Coronary artery (tissue), 2 donors: ENCODE measurements at regions not wholly inside any gene's neighbourhood (a gene's known extent, or its start where the extent isn't known, plus 50 kb on each side); places are given as distances from the start of the nearest gene placed in this dataset.

Experiments used
- DNase-seq: peaks from one replicate; pipeline ENCODE4 v3.0.0-alpha.2; 2017; ENCODE audit warnings: low spot score
- H3K27ac ChIP-seq, 2 donors: fragments of 200-600 bp; sonication (generic); one replicate each; pipeline ENCODE4 v1.5.1; 2016 to 2019
- H3K4me3 ChIP-seq: fragments of 200-600 bp; sonication (generic); 2 replicates; pipeline ENCODE4 v1.5.1; 2016; ENCODE audit warnings: mild to moderate bottlenecking, moderate library complexity
- CTCF ChIP-seq: fragments of 200-600 bp; sonication (generic); IDR thresholded peaks from one replicate; pipeline ENCODE4 v1.5.1; 2019; ENCODE audit warnings: antibody characterized with exemption

- Histone ChIP-seq H3K27ac (no peak overlapping the region), H3K4me3 (no peak overlapping the region)
- no peak for TF ChIP-seq CTCF
- DNase-seq: no peak
Observed at GRCh38 chr4:180485407-180485806, 1757.8 kb upstream of the TENM3 start.

DNA sequence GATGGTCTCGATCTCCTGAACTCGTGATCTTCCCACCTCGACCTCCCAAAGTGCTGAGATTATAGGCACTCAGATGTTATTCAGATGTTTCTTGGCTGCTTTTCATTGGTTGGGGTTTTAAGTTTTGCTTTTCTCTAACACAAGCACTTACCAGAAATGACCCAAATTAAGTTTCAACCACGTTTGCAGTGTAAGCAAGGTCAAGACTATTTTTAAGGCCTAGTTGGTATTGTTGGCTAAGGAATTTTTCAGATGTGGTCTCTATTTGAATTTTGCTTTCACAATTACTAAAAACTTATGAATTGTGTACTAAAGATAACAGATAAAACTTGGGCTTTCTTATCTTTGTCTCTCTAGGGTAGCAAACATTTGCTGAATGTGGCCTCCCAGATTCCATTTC is 1756.9 kb upstream of the TENM3 start:
- no peak for TF ChIP-seq CTCF
- no peak for DNase-seq
- Histone ChIP-seq H3K27ac (no peak overlapping the region), H3K4me3 (no peak overlapping the region)

DNA sequence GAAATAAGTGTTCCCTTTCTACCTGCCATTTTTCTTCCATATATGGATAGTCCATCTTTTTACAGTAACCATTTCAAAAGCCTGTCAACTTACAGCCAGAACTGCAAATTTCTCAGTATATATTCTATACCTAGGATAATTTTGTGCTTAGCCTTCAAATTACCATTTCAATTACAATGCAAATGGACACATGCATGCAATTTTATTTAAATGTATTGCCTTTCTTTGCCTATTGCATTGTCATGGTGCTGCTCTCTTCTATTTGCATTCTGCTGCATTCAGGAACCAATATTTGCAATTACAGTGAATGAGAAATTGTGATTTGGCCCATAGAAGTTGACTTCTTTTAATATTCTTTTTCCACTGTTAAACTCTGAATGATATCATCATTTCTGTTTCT is 1753.4 kb upstream of the TENM3 start:
- H3K27ac ChIP-seq: no peak overlapping the region
- H3K4me3 ChIP-seq: no peak overlapping the region
- TF ChIP-seq CTCF: no peak

GRCh38 chr4:180491210-180491609 is 1752.0 kb upstream of the TENM3 start:
- no peak for TF ChIP-seq CTCF
- DNase-seq: no peak
- Histone ChIP-seq H3K27ac (no peak overlapping the region), H3K4me3 (no peak overlapping the region)

More for the DNA sequence above, 1753.4 kb upstream of the TENM3 start:
- no peak for DNase-seq

DNA sequence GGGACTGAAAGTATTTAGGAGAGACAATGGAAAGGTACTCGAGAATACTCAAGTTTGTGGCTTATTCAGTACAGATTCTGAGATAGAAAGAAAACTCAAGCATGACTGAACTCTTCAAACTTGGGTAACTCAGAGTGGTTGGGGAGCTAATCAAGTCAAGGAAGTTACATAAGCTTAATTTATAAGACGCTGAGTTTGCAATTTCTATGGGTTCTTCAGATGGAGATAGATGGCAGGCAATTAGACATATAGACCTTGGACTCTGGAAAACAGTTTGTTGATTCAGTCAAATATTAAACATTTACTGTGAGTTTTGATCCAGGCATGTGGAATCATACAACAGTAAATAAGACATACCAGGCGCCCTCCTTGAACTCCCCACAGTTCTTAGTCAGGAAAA is 1749.9 kb upstream of the TENM3 start:
- TF ChIP-seq CTCF: no peak
- Histone ChIP-seq H3K4me3 (no peak overlapping the region), H3K27ac (no peak overlapping the region)
- DNase-seq: no peak

- Histone ChIP-seq H3K4me3 (no peak overlapping the region), H3K27ac (no peak overlapping the region)
- TF ChIP-seq CTCF: no peak
- DNase-seq: no peak
Observed at GRCh38 chr4:180500154-180500553, 1743.0 kb upstream of the TENM3 start.

GRCh38 chr4:180512801-180513475 is 1730.3 kb upstream of the TENM3 start:
- no peak for DNase-seq
- no peak for TF ChIP-seq CTCF
- Histone ChIP-seq H3K27ac (no peak overlapping the region), H3K4me3 (no peak overlapping the region)
